ENCODE measurements at regions not wholly inside any gene's neighbourhood (a gene's known extent, or its start where the extent isn't known, plus 50 kb on each side); places are given as distances from the start of the nearest gene placed in this dataset.

DNA sequence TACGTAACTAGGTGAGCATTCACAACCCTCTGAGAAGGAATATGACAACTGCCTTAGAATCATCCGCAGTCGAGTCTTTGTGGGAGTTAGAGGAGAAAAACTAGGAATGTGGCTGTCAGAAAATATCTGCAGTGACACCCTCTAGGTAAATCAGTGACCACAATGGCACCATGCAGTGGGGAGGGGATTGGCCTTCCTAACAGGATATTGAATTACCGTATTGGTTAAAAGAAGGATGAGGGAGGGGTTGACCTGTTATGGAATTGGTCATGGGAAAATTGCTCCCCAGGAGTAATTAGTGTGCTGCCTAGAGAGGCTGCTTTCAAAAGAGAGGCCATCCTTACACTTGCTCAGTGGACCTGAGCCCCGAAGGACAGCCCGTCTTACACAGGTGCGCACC is 205.6 kb upstream of the SOX1 start:
- peaks cover 0 to 10% (median 0%) of the 10 kb centered on the region in 3 donors for H3K27me3 ChIP-seq (ENCODE audit: control insufficient read depth in 3 of 3, insufficient read depth in 3 of 3, low read length in 2 of 3)
- no peak overlapping the region for H3K4me3 ChIP-seq
- H3K4me1 ChIP-seq (ENCODE audit: control insufficient read depth in 5 of 5, insufficient read depth in 5 of 5, low read length in 5 of 5): no peaks in the 10 kb centered on the region
- peaks cover 0 to 13% (median 0%) of the 10 kb centered on the region in 4 donors for H3K9me3 ChIP-seq (ENCODE audit: control insufficient read depth in 4 of 4, insufficient read depth in 3 of 4, low read length in 3 of 4)
- no peak overlapping the region for H3K9ac ChIP-seq (ENCODE audit: insufficient read depth in 1 of 2, low read length in 2 of 2)
- no peaks in the 10 kb centered on the region for H3K36me3 ChIP-seq (ENCODE audit: control insufficient read depth in 4 of 4, insufficient read depth in 4 of 4, low read length in 4 of 4)
- DNase-seq: no peak
- ATAC-seq (ENCODE audit: insufficient read depth, low FRiP score): no peak
- 93 to 94% methylated on average over 7 of the region's 7 CpGs for WGBS, 2 donors
- H3K27ac ChIP-seq (ENCODE audit: low read depth in 1 of 2, low read length in 1 of 2): no peak overlapping the region
- TF ChIP-seq, protein P1, sequence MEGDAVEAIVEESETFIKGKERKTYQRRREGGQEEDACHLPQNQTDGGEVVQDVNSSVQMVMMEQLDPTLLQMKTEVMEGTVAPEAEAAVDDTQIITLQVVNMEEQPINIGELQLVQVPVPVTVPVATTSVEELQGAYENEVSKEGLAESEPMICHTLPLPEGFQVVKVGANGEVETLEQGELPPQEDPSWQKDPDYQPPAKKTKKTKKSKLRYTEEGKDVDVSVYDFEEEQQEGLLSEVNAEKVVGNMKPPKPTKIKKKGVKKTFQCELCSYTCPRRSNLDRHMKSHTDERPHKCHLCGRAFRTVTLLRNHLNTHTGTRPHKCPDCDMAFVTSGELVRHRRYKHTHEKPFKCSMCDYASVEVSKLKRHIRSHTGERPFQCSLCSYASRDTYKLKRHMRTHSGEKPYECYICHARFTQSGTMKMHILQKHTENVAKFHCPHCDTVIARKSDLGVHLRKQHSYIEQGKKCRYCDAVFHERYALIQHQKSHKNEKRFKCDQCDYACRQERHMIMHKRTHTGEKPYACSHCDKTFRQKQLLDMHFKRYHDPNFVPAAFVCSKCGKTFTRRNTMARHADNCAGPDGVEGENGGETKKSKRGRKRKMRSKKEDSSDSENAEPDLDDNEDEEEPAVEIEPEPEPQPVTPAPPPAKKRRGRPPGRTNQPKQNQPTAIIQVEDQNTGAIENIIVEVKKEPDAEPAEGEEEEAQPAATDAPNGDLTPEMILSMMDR (IDR thresholded peaks at IDR 0.05; ENCODE audit: control extremely low read depth, extremely low read depth): no peak

DNA sequence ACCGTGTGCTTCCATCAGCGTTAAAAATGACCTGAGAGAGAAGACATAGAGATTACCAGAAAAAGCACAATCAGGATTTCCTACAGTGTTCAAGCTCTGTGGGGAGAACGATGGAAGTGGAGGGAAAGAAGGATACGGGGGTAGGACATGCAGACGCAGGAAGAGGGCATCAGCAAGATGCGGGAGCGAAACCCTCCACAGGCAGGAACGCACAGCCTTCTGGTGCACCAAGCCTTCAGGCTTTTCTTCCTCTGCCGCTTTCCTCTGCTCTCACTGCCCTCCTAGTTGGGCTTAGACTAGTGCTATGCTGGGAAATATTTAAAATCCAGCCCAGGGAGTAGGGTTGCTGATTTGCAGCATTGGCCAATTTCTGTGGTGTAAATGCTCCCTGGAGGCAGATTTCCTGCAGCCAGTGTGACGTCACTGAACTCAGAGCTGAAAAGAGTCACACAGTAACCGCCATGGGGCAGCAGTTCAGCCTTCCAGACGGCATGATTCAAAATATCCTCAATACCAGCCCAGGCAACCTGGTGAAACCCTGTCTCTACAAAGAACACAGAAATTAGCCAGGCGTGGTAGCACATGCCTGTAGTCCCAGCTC is 205.1 kb upstream of the SOX1 start:
- Histone ChIP-seq H3K9me3 (ENCODE audit: control insufficient read depth in 4 of 4, insufficient read depth in 3 of 4, low read length in 3 of 4) (peaks cover 0 to 11% (median 0%) of the 10 kb centered on the region in 4 donors), H3K27me3 (ENCODE audit: control insufficient read depth in 3 of 3, insufficient read depth in 3 of 3, low read length in 2 of 3) (peaks cover 0 to 10% (median 0%) of the 10 kb centered on the region in 3 donors), H3K36me3 (ENCODE audit: control insufficient read depth in 4 of 4, insufficient read depth in 4 of 4, low read length in 4 of 4) (no peaks in the 10 kb centered on the region), H3K27ac (ENCODE audit: low read depth in 1 of 2, low read length in 1 of 2) (no peak overlapping the region), H3K9ac (ENCODE audit: insufficient read depth in 1 of 2, low read length in 2 of 2) (no peak overlapping the region), H3K4me3 (no peak overlapping the region), H3K4me1 (ENCODE audit: control insufficient read depth in 5 of 5, insufficient read depth in 5 of 5, low read length in 5 of 5) (no peaks in the 10 kb centered on the region)
- 88% methylated on average over 13 of the region's 13 CpGs for WGBS, 2 donors
- no peak for ATAC-seq (ENCODE audit: insufficient read depth, low FRiP score)
- no peak for DNase-seq
- TF ChIP-seq, protein P1 (IDR thresholded peaks at IDR 0.05; ENCODE audit: control extremely low read depth, extremely low read depth): no peak

DNA sequence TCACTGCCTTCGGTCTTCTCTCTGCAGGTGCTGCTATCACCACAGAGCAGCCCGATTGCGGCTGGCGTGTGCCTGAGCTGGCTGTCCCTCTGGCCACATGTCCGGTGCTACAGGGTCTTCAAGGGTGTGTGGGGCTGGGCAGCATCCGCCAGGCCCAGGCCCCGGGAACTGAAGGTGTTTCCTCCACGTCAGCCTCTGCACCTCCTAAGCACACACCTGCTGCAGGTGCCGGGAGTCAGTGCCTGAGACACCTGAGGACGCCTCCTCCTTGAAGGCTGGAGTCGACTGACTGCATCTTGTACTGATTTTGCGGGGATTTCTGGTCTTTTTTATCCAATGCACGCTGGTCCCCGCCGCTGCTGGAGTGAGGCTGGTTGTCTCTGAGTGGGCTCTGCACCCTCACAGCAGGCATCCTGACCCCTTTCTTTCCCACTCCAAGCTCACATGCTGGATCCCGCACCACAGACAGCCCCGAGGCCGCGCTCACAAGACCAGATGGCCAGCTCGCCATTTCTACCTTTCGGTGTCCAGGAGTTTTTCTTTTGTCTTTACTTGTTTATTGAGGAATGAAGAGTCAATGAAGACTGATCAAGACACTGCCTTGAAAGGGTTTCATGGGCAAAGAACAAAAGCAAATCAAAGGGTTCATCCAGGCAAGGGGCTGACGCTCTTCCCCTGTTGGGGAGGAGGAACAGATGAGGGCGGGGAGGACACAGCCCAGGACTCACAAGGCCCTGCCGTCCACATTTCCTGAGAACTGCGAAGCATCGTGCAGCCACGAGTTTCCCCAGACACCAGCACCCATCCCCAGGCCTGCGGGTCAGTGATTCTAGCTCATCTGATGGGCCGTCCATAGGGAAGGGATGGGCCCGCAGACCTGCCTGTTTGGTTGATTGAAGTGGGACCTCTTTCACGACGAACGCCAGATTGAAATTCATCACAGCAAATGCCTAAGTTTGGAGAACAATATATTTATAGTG is 203.8 kb upstream of the SOX1 start:
- Histone ChIP-seq H3K9me3 (ENCODE audit: control insufficient read depth in 4 of 4, insufficient read depth in 3 of 4, low read length in 3 of 4) (peaks cover 0 to 8% (median 0%) of the 10 kb centered on the region in 4 donors), H3K9ac (ENCODE audit: insufficient read depth in 1 of 2, low read length in 2 of 2) (no peak overlapping the region), H3K36me3 (ENCODE audit: control insufficient read depth in 4 of 4, insufficient read depth in 4 of 4, low read length in 4 of 4) (no peaks in the 10 kb centered on the region), H3K4me1 (ENCODE audit: control insufficient read depth in 5 of 5, insufficient read depth in 5 of 5, low read length in 5 of 5) (no peaks in the 10 kb centered on the region), H3K4me3 (no peak overlapping the region), H3K27ac (ENCODE audit: low read depth in 1 of 2, low read length in 1 of 2) (no peak overlapping the region), H3K27me3 (ENCODE audit: control insufficient read depth in 3 of 3, insufficient read depth in 3 of 3, low read length in 2 of 3) (peaks cover 0 to 10% (median 0%) of the 10 kb centered on the region in 3 donors)
- no peak for DNase-seq
- TF ChIP-seq, protein P1 (IDR thresholded peaks at IDR 0.05; ENCODE audit: control extremely low read depth, extremely low read depth): no peak
- ATAC-seq (ENCODE audit: insufficient read depth, low FRiP score): no peak
- WGBS, 2 donors: 85 to 90% methylated on average over 33 of the region's 33 CpGs
